B cell (primary cell): ENCODE measurements at regions not wholly inside any gene's neighbourhood (a gene's known extent, or its start where the extent isn't known, plus 50 kb on each side); places are given as distances from the start of the nearest gene placed in this dataset.

Experiments
- ATAC-seq: fragments of 200-7000 bp; cut with Tn5 transposase; one replicate; pipeline ENCODE4 v1.10.0; 2021; ENCODE audit warnings: low read depth, mild to moderate bottlenecking, moderate number of reproducible peaks, moderate library complexity
- CTCF ChIA-PET: fragments of 350-600 bp; sonication (Branson Sonifier 250); formaldehyde crosslinking; loops from one replicate; lab custom pipeline; 2021; ENCODE audit warnings: antibody characterized with exemption, inconsistent platforms; lab: Charles Lee
- POLR2A ChIA-PET: fragments of 350-600 bp; sonication (Branson Sonifier 250); formaldehyde crosslinking; loops from one replicate; lab custom pipeline; 2021; ENCODE audit warnings: antibody characterized with exemption; lab: Charles Lee
- DNase-seq: peaks from one replicate; pipeline ENCODE4 v3.0.0; 2013
- H2AFZ ChIP-seq: 2 replicates; pipeline ENCODE4 v1.6.1; 2012; ENCODE audit warnings: mild to moderate bottlenecking, low read depth, low read length; ENCODE audit not compliant: insufficient read depth, poor library complexity, severe bottlenecking
- H3K27ac ChIP-seq, 2 donors: 1 replicate in 1 of 2; 2 replicates in 1 of 2; pipeline ENCODE4 v1.5.1; 2012 to 2013; ENCODE audit warnings: low read length in 2 of 2, mild to moderate bottlenecking in 2 of 2, moderate library complexity in 1 of 2
- H3K27me3 ChIP-seq, 4 experiments: fragments of 200-600 bp in 1 of 4; sonication (generic) in 1 of 4; replicated peaks in 1 of 4; 1 replicate in 2 of 4; 2 replicates in 2 of 4; pipeline versions ENCODE4 v1.6.1 to v1.7.0; 2013 to 2016; ENCODE audit warnings: low read length in 3 of 4, mild to moderate bottlenecking in 2 of 4, mixed read lengths in 1 of 4, moderate library complexity in 1 of 4; ENCODE audit not compliant: insufficient read depth in 4 of 4, control insufficient read depth in 3 of 4; ENCODE audit errors: control extremely low read depth in 1 of 4
- H3K36me3 ChIP-seq, 2 experiments: replicated peaks in 1 of 2; 1 replicate in 1 of 2; 2 replicates in 1 of 2; pipeline versions ENCODE4 v1.6.1 to v1.7.1; 2013; ENCODE audit warnings: low read length in 1 of 2; ENCODE audit not compliant: insufficient read depth in 2 of 2, control insufficient read depth in 1 of 2; ENCODE audit errors: control extremely low read depth in 1 of 2, extremely low read depth in 1 of 2
- H3K4me1 ChIP-seq, 2 donors: fragments of 200-600 bp in 1 of 2; sonication (generic) in 1 of 2; 1 replicate in 1 of 2; 2 replicates in 1 of 2; pipeline versions ENCODE4 v1.5.1 to v1.6.1; 2013 to 2017; ENCODE audit warnings: low read length in 2 of 2; ENCODE audit not compliant: control insufficient read depth in 2 of 2, insufficient read depth in 2 of 2
- H3K4me2 ChIP-seq: replicated peaks from 2 replicates; pipeline ENCODE3; 2012; ENCODE audit warnings: mild to moderate bottlenecking, low read depth, low read length; ENCODE audit not compliant: poor library complexity, severe bottlenecking
- H3K4me3 ChIP-seq, 5 experiments: fragments of 200-600 bp in 1 of 5; sonication (generic) in 1 of 5; 1 replicate in 3 of 5; 2 replicates in 2 of 5; pipeline versions ENCODE4 v1.5.1 to v1.7.0; 2011 to 2016; ENCODE audit warnings: low read length in 4 of 5, mild to moderate bottlenecking in 4 of 5, low read depth in 2 of 5, control low read depth in 1 of 5, moderate library complexity in 1 of 5; ENCODE audit not compliant: insufficient read depth in 1 of 5; ENCODE audit errors: control extremely low read depth in 1 of 5, extremely low read depth in 1 of 5
- H3K79me2 ChIP-seq: fragments of 200-600 bp; sonication (generic); one replicate; pipeline ENCODE4 v1.6.0; 2016; ENCODE audit warnings: low read length; ENCODE audit not compliant: control insufficient read depth, insufficient read depth
- H3K9ac ChIP-seq: fragments of 200-600 bp; sonication (generic); 2 replicates; pipeline ENCODE4 v1.6.1; 2017; ENCODE audit warnings: mild to moderate bottlenecking, low read length, moderate library complexity
- H3K9me3 ChIP-seq, 3 donors: one replicate each; pipeline versions ENCODE4 v1.6.1 to v1.7.1; 2013; ENCODE audit warnings: low read length in 2 of 3; ENCODE audit not compliant: control insufficient read depth in 2 of 3, insufficient read depth in 1 of 3; ENCODE audit errors: control extremely low read depth in 1 of 3
- H4K20me1 ChIP-seq: 2 replicates; pipeline ENCODE4 v1.6.0; 2012; ENCODE audit warnings: mild to moderate bottlenecking, low read length; ENCODE audit not compliant: insufficient read depth, control insufficient read depth, poor library complexity, severe bottlenecking
- H3K27ac Mint-ChIP-seq: one replicate; pipeline ENCODE4 v1.8.0; 2021; ENCODE audit warnings: mixed read lengths
- H3K27me3 Mint-ChIP-seq: one replicate; pipeline ENCODE4 v1.8.0; 2021; ENCODE audit warnings: mixed read lengths
- H3K4me1 Mint-ChIP-seq: one replicate; pipeline ENCODE4 v1.8.0; 2021; ENCODE audit warnings: mixed read lengths
- H3K4me3 Mint-ChIP-seq: one replicate; pipeline ENCODE4 v1.8.0; 2021; ENCODE audit warnings: mixed read lengths
- H3K9me3 Mint-ChIP-seq: one replicate; pipeline ENCODE4 v1.8.0; 2022; ENCODE audit warnings: mixed read lengths; ENCODE audit not compliant: insufficient read depth
- EZH2 ChIP-seq: IDR thresholded peaks from 2 replicates; pipeline ENCODE4 v1.6.1; 2012; ENCODE audit warnings: borderline replicate concordance, low read depth, mild to moderate bottlenecking, moderate library complexity, low read length; ENCODE audit not compliant: insufficient read depth, poor library complexity, severe bottlenecking
- whole genome bisulfite sequencing: methylation state at CpG from one replicate; pipeline ENCODE4 v1.1.5; 2013; ENCODE audit warnings: missing lambda C conversion rate; ENCODE audit not compliant: insufficient coverage; 5-methylcytosine and 5-hydroxymethylcytosine counted together
- intact Hi-C: fragments of 100-400 bp; cut with micrococcal nuclease; formaldehyde crosslinking; loops from one replicate; pipeline ENCODE4 v1.10.0; 2022
- TF ChIP-seq, protein P1 (sequence below): fragments of 200-600 bp; IDR thresholded peaks from one replicate; pipeline ENCODE4 v1.8.0; 2022; ENCODE audit warnings: antibody characterized with exemption, mild to moderate bottlenecking

DNA sequence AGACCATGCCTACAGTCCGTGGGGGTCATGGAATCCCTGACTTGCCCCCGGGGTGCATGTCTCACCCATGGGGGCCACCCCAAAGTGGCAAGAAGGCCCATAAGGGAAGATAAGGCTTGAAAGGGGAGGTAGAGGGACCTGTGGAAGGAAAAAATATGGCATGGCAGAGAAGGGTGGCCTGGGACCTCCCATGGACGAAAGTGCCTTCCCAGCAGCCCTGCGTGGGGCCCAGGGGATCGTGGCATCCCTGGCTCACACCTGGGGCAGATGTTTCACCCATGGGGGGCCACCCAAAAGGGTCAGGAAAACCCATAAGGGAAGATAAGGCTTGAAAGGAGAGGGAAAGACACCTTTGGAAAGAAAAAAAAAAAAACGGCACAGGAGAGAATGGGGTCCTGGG lies 264.6 kb downstream of the ALG10 start:
- H3K27me3 ChIP-seq, result no peaks in the 10 kb centered on the region
- no peaks in the 10 kb centered on the region for H3K4me1 Mint-ChIP-seq
- peaks cover 3 to 61% (median 19%) of the 10 kb centered on the region in 3 donors for H3K9me3 ChIP-seq
- no peak overlapping the region for H3K27ac Mint-ChIP-seq
- intact Hi-C loops, result no loop called here
- WGBS, result 80% methylated on average over 4 of the region's 6 CpGs
- POLR2A ChIA-PET, result no interaction called here
- H3K4me3 ChIP-seq, result no peak overlapping the region
- no peak overlapping the region for H2AFZ ChIP-seq
- H3K9ac ChIP-seq, result no peak overlapping the region
- no peak for TF ChIP-seq EZH2
- no peaks in the 10 kb centered on the region for H3K4me1 ChIP-seq
- H3K4me3 Mint-ChIP-seq, result no peak overlapping the region
- no peak overlapping the region for H3K4me2 ChIP-seq
- no peaks in the 10 kb centered on the region for H3K27me3 Mint-ChIP-seq
- no peaks in the 10 kb centered on the region for H4K20me1 ChIP-seq
- DNase-seq (no peak), ATAC-seq (no peak)
- no peak overlapping the region for H3K27ac ChIP-seq
- CTCF ChIA-PET, result no interaction called here
- H3K9me3 Mint-ChIP-seq, result peaks cover 2% of the 10 kb centered on the region
- no peaks in the 10 kb centered on the region for H3K36me3 ChIP-seq
- H3K79me2 ChIP-seq, result no peaks in the 10 kb centered on the region

DNA sequence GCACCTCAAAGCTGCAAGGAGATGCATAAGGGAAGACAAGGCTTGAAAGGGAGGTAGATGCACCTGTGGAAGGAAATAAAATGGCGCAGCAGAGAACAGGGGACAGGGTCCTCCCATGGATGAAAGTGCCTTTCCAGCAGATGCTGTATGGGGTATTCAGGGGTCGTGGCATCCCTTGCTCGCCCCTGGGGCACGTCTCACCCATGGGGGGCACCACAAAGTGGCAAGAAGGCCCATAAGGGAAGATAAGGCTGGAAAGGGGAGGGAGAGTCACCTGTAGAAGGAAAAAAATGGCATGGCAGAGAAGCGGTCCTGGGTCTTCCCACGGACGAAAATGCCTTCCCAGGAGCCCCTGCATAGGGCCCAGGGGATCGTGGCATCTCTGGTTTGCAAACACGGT lies 265.1 kb downstream of the ALG10 start:
- H3K79me2 ChIP-seq, result no peaks in the 10 kb centered on the region
- peaks cover 3 to 66% (median 19%) of the 10 kb centered on the region in 3 donors for H3K9me3 ChIP-seq
- Mint-ChIP-seq H3K9me3 (peaks cover 2% of the 10 kb centered on the region), H3K27me3 (no peaks in the 10 kb centered on the region), H3K4me1 (no peaks in the 10 kb centered on the region), H3K4me3 (no peak overlapping the region), H3K27ac (no peak overlapping the region)
- no peaks in the 10 kb centered on the region for H3K36me3 ChIP-seq
- no peak overlapping the region for H3K27ac ChIP-seq
- WGBS, result 65% methylated on average over 8 of the region's 9 CpGs
- no peaks in the 10 kb centered on the region for H4K20me1 ChIP-seq
- H2AFZ ChIP-seq, result no peak overlapping the region
- intact Hi-C loops, result no loop called here
- POLR2A ChIA-PET, result no interaction called here
- H3K4me1 ChIP-seq, result no peaks in the 10 kb centered on the region
- H3K4me3 ChIP-seq, result no peak overlapping the region
- no peak overlapping the region for H3K4me2 ChIP-seq
- no peak overlapping the region for H3K9ac ChIP-seq
- DNase-seq, result no peak
- TF ChIP-seq, protein P1, sequence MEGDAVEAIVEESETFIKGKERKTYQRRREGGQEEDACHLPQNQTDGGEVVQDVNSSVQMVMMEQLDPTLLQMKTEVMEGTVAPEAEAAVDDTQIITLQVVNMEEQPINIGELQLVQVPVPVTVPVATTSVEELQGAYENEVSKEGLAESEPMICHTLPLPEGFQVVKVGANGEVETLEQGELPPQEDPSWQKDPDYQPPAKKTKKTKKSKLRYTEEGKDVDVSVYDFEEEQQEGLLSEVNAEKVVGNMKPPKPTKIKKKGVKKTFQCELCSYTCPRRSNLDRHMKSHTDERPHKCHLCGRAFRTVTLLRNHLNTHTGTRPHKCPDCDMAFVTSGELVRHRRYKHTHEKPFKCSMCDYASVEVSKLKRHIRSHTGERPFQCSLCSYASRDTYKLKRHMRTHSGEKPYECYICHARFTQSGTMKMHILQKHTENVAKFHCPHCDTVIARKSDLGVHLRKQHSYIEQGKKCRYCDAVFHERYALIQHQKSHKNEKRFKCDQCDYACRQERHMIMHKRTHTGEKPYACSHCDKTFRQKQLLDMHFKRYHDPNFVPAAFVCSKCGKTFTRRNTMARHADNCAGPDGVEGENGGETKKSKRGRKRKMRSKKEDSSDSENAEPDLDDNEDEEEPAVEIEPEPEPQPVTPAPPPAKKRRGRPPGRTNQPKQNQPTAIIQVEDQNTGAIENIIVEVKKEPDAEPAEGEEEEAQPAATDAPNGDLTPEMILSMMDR, result no peak
- no peak for TF ChIP-seq EZH2
- CTCF ChIA-PET, result no interaction called here
- no peaks in the 10 kb centered on the region for H3K27me3 ChIP-seq
- no peak for ATAC-seq
